Loucy (cell line): ENCODE measurements at regions not wholly inside any gene's neighbourhood (a gene's known extent, or its start where the extent isn't known, plus 50 kb on each side); places are given as distances from the start of the nearest gene placed in this dataset.

Experiments
- H2AFZ ChIP-seq: fragments of 200-600 bp; sonication (generic); 2 replicates; pipeline ENCODE4 v1.6.0; 2016; ENCODE audit warnings: antibody characterized with exemption, mild to moderate bottlenecking, low read length, moderate library complexity
- H3F3A ChIP-seq: fragments of 200-600 bp; 2 replicates; pipeline ENCODE4 v1.6.0; 2016; ENCODE audit warnings: antibody characterized with exemption, low read depth, mild to moderate bottlenecking
- H3K27me3 ChIP-seq: fragments of 200-600 bp; sonication (generic); 2 replicates; pipeline ENCODE4 v1.6.1; 2014; ENCODE audit warnings: low read length, mild to moderate bottlenecking; ENCODE audit not compliant: insufficient read depth, poor library complexity, severe bottlenecking
- H3K36me3 ChIP-seq: fragments of 200-600 bp; sonication (generic); 2 replicates; pipeline ENCODE4 v1.6.1; 2016; ENCODE audit warnings: low read length; ENCODE audit not compliant: insufficient read depth
- H3K4me1 ChIP-seq: fragments of 200-600 bp; sonication (generic); 2 replicates; pipeline ENCODE4 v1.5.1; 2014; ENCODE audit warnings: low read length, mild to moderate bottlenecking; ENCODE audit not compliant: insufficient read depth, poor library complexity, severe bottlenecking
- H3K4me2 ChIP-seq: fragments of 200-600 bp; sonication (generic); 2 replicates; pipeline ENCODE4 v1.6.0; 2014; ENCODE audit warnings: antibody characterized with exemption, low read length, low read depth, mild to moderate bottlenecking; ENCODE audit not compliant: poor library complexity, severe bottlenecking
- H3K4me3 ChIP-seq: fragments of 200-600 bp; sonication (generic); 2 replicates; pipeline ENCODE4 v1.5.1; 2014; ENCODE audit warnings: low read length, mild to moderate bottlenecking, mixed read lengths; ENCODE audit not compliant: poor library complexity, severe bottlenecking
- H3K79me2 ChIP-seq: fragments of 200-600 bp; sonication (generic); 2 replicates; pipeline ENCODE4 v1.6.1; 2014; ENCODE audit warnings: low read length; ENCODE audit not compliant: insufficient read depth
- H3K9ac ChIP-seq: fragments of 200-600 bp; sonication (generic); 2 replicates; pipeline ENCODE4 v1.6.0; 2014; ENCODE audit warnings: mild to moderate bottlenecking, low read depth, low read length, moderate library complexity; ENCODE audit not compliant: poor library complexity, severe bottlenecking
- H3K9me2 ChIP-seq: fragments of 200-600 bp; sonication (generic); replicated peaks from 2 replicates; pipeline ENCODE4 v1.6.1; 2016; ENCODE audit warnings: low read depth, low read length, mixed read lengths
- H3K9me3 ChIP-seq: fragments of 200-600 bp; sonication (generic); 2 replicates; pipeline ENCODE4 v1.6.1; 2014; ENCODE audit warnings: mild to moderate bottlenecking, antibody characterized with exemption, low read length, low read depth; ENCODE audit not compliant: insufficient read depth
- H4K20me1 ChIP-seq: fragments of 200-600 bp; sonication (generic); 2 replicates; pipeline ENCODE4 v1.6.0; 2014; ENCODE audit warnings: antibody characterized with exemption, low read length, mild to moderate bottlenecking; ENCODE audit not compliant: insufficient read depth, poor library complexity, severe bottlenecking
- CTCF ChIP-seq: fragments of 200-600 bp; sonication (generic); conservative IDR thresholded peaks from 2 replicates; pipeline ENCODE4 v1.5.1; 2014; ENCODE audit warnings: mild to moderate bottlenecking, antibody characterized with exemption, low read length
- EZH2phosphoT487 ChIP-seq: fragments of 200-600 bp; IDR thresholded peaks from 2 replicates; pipeline ENCODE4 v1.6.1; 2018; ENCODE audit warnings: antibody characterized with exemption, mild to moderate bottlenecking, moderate library complexity, borderline replicate concordance

- H3K4me3 ChIP-seq = no peak overlapping the region
- H3K27me3 ChIP-seq = no peaks in the 10 kb centered on the region
- TF ChIP-seq EZH2phosphoT487 (no peak), CTCF (no peak)
Measured at GRCh38 chr19:30133803-30134202, 191.8 kb downstream of the URI1 start.

GRCh38 chr19:30135093-30135757, 193.2 kb downstream of the URI1 start:
- Histone ChIP-seq H3K4me2 (no peak overlapping the region), H4K20me1 (no peaks in the 10 kb centered on the region), H3K4me3 (no peak overlapping the region), H3K36me3 (no peaks in the 10 kb centered on the region), H3K9me3 (no peaks in the 10 kb centered on the region), H3K27me3 (no peaks in the 10 kb centered on the region), H3K79me2 (no peaks in the 10 kb centered on the region), H2AFZ (no peak overlapping the region), H3K9me2 (no peaks in the 10 kb centered on the region), H3K9ac (no peak overlapping the region), H3K4me1 (no peaks in the 10 kb centered on the region), H3F3A (no peaks in the 10 kb centered on the region)
- TF ChIP-seq CTCF = no peak
- TF ChIP-seq EZH2phosphoT487 = no peak

More at GRCh38 chr19:30133803-30134202, 191.8 kb downstream of the URI1 start:
- no peak overlapping the region for H3K9ac ChIP-seq
- no peak overlapping the region for H2AFZ ChIP-seq
- H3K36me3 ChIP-seq = no peaks in the 10 kb centered on the region
- H3K9me3 ChIP-seq = no peaks in the 10 kb centered on the region
- H4K20me1 ChIP-seq = no peaks in the 10 kb centered on the region
- no peak overlapping the region for H3K4me2 ChIP-seq
- no peaks in the 10 kb centered on the region for H3K9me2 ChIP-seq
- H3K4me1 ChIP-seq = no peaks in the 10 kb centered on the region
- H3K79me2 ChIP-seq = no peaks in the 10 kb centered on the region
- no peaks in the 10 kb centered on the region for H3F3A ChIP-seq

- Histone ChIP-seq H3K4me3 (no peak overlapping the region), H3K9me2 (no peaks in the 10 kb centered on the region), H3K27me3 (no peaks in the 10 kb centered on the region), H3K79me2 (no peaks in the 10 kb centered on the region), H2AFZ (no peak overlapping the region), H3K9me3 (no peaks in the 10 kb centered on the region), H3K36me3 (no peaks in the 10 kb centered on the region), H3K4me1 (no peaks in the 10 kb centered on the region), H4K20me1 (no peaks in the 10 kb centered on the region), H3K9ac (no peak overlapping the region), H3K4me2 (no peak overlapping the region), H3F3A (no peaks in the 10 kb centered on the region)
- TF ChIP-seq EZH2phosphoT487 (no peak), CTCF (no peak)
Measured at GRCh38 chr19:30135797-30136196, 193.8 kb downstream of the URI1 start.
